A673 (cell line): ENCODE measurements at regions not wholly inside any gene's neighbourhood (a gene's known extent, or its start where the extent isn't known, plus 50 kb on each side); places are given as distances from the start of the nearest gene placed in this dataset.

Experiments used
- EZH2 ChIP-seq: fragments of 200-600 bp; sonication (generic); IDR thresholded peaks from 2 replicates; pipeline ENCODE4 v1.6.1; 2017; ENCODE audit warnings: borderline replicate concordance, low read depth, mild to moderate bottlenecking, mixed read lengths, antibody characterized with exemption, low read length; ENCODE audit not compliant: poor library complexity, severe bottlenecking
- TF ChIP-seq, protein P1 (sequence below): fragments of 300-800, 200-600 bp; sonication (generic); conservative IDR thresholded peaks from 2 replicates; pipeline ENCODE4 v1.5.1; 2017; ENCODE audit warnings: low read depth, mild to moderate bottlenecking, antibody characterized with exemption, low read length, moderate library complexity, mixed read lengths

DNA sequence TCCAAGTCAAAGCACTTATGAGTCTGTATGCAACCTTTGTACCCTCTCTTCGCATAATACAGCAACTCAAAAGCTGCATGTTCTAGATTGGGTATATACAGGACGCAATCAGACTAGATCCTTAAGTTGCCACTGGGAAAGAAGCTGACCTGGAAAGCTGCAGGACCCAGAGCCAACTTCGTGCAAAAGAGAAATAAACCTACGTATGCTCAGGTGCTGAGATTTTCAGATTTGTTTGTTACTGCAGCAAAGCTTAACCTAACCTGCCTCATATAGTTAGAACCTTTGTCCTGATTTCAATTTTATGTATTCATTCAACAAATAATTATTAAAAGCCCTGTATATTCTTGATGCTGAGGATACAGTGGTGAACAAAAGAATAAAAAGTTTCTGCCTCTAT lies 139.7 kb downstream of the SLC30A10 start:
- TF ChIP-seq, protein P1, sequence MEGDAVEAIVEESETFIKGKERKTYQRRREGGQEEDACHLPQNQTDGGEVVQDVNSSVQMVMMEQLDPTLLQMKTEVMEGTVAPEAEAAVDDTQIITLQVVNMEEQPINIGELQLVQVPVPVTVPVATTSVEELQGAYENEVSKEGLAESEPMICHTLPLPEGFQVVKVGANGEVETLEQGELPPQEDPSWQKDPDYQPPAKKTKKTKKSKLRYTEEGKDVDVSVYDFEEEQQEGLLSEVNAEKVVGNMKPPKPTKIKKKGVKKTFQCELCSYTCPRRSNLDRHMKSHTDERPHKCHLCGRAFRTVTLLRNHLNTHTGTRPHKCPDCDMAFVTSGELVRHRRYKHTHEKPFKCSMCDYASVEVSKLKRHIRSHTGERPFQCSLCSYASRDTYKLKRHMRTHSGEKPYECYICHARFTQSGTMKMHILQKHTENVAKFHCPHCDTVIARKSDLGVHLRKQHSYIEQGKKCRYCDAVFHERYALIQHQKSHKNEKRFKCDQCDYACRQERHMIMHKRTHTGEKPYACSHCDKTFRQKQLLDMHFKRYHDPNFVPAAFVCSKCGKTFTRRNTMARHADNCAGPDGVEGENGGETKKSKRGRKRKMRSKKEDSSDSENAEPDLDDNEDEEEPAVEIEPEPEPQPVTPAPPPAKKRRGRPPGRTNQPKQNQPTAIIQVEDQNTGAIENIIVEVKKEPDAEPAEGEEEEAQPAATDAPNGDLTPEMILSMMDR, result no peak
- TF ChIP-seq EZH2, result no peak
